ENCODE measurements at regions not wholly inside any gene's neighbourhood (a gene's known extent, or its start where the extent isn't known, plus 50 kb on each side); places are given as distances from the start of the nearest gene placed in this dataset.

GRCh38 chr18:10142496-10143160 is 228.8 kb downstream of the VAPA start:
- no peak overlapping the region for H3K4me3 ChIP-seq (ENCODE audit: low read depth, low read length)
- no peak for TF ChIP-seq CTCF (IDR thresholded peaks at IDR 0.05; ENCODE audit: borderline replicate concordance, insufficient read depth, low read depth, low read length)

GRCh38 chr18:10143596-10143995 is 229.8 kb downstream of the VAPA start:
- no peak overlapping the region for H3K4me3 ChIP-seq (ENCODE audit: low read depth, low read length)
- TF ChIP-seq CTCF (IDR thresholded peaks at IDR 0.05; ENCODE audit: borderline replicate concordance, insufficient read depth, low read depth, low read length), result no peak

- no peak overlapping the region for H3K4me3 ChIP-seq (ENCODE audit: low read depth, low read length)
- TF ChIP-seq CTCF (IDR thresholded peaks at IDR 0.05; ENCODE audit: borderline replicate concordance, insufficient read depth, low read depth, low read length), result no peak
These were observed 231.7 kb downstream of the VAPA start for GRCh38 chr18:10145546-10145945.

- no peak overlapping the region for H3K4me3 ChIP-seq (ENCODE audit: low read depth, low read length)
- TF ChIP-seq CTCF (IDR thresholded peaks at IDR 0.05; ENCODE audit: borderline replicate concordance, insufficient read depth, low read depth, low read length), result no peak
These were observed 233.4 kb downstream of the VAPA start for GRCh38 chr18:10147226-10147625.

GRCh38 chr18:10147752-10148151 is 233.9 kb downstream of the VAPA start:
- TF ChIP-seq CTCF (IDR thresholded peaks at IDR 0.05; ENCODE audit: borderline replicate concordance, insufficient read depth, low read depth, low read length), result no peak
- H3K4me3 ChIP-seq (ENCODE audit: low read depth, low read length), result no peak overlapping the region

- no peak for TF ChIP-seq CTCF (IDR thresholded peaks at IDR 0.05; ENCODE audit: borderline replicate concordance, insufficient read depth, low read depth, low read length)
- no peak overlapping the region for H3K4me3 ChIP-seq (ENCODE audit: low read depth, low read length)
These were observed 234.5 kb downstream of the VAPA start for GRCh38 chr18:10148189-10148929.
